ENCODE measurements at regions not wholly inside any gene's neighbourhood (a gene's known extent, or its start where the extent isn't known, plus 50 kb on each side); places are given as distances from the start of the nearest gene placed in this dataset.

GRCh38 chrX:39477762-39478120 lies 620.0 kb downstream of the BCOR start:
- TF ChIP-seq YY1 (IDR thresholded peaks at IDR 0.05; ENCODE audit: insufficient read depth, insufficient read length): no peak
- TF ChIP-seq ZNF274 (IDR thresholded peaks at IDR 0.05; ENCODE audit: low read depth, low read length): no peak
- TF ChIP-seq SUZ12 (IDR thresholded peaks at IDR 0.05; ENCODE audit: extremely low read depth, insufficient read depth, insufficient read length): no peak

Measured in NT2/D1 (cell line).